ENCODE measurements at regions not wholly inside any gene's neighbourhood (a gene's known extent, or its start where the extent isn't known, plus 50 kb on each side); places are given as distances from the start of the nearest gene placed in this dataset.

- Histone ChIP-seq H3K9me2 (replicated peaks; ENCODE audit: low read length) (no peaks in the 10 kb centered on the region), H3F3A (ENCODE audit: low read length, unreplicated experiment) (no peaks in the 10 kb centered on the region), H3K4me2 (ENCODE audit: low read length) (no peak overlapping the region), H3K4me1 (ENCODE audit: insufficient read depth, low read length) (no peaks in the 10 kb centered on the region), H2AFZ (ENCODE audit: low read length) (no peak overlapping the region), H3K4me3 (ENCODE audit: low read length) (no peak overlapping the region), H3K27me3 (ENCODE audit: low read length) (peaks cover 4% of the 10 kb centered on the region; the same call in 1 of the 2 replicates), H3K9me3 (ENCODE audit: low read length) (no peaks in the 10 kb centered on the region), H3K27ac (ENCODE audit: low read length) (no peak overlapping the region), H3K36me3 (ENCODE audit: low read depth, low read length) (no peaks in the 10 kb centered on the region), H3K9ac (ENCODE audit: low read length) (no peak overlapping the region), H3K79me2 (ENCODE audit: low read length) (no peaks in the 10 kb centered on the region), H4K20me1 (ENCODE audit: low read length) (no peaks in the 10 kb centered on the region)
- ChIA-PET CTCF (no interaction called here), POLR2A (ENCODE audit: unreplicated experiment) (no interaction called here)
- TF ChIP-seq EZH2 (IDR thresholded peaks at IDR 0.05; ENCODE audit: low read length, unreplicated experiment) (no peak), CTCF (conservative IDR thresholded peaks at IDR 0.05; ENCODE audit: low read depth, low read length) (no peak), EZH2phosphoT487 (IDR thresholded peaks at IDR 0.05; ENCODE audit: borderline replicate concordance, low read length) (no peak)
- no TSS peak for BruUV-seq (replicated peaks)
- intact Hi-C loops (cut with micrococcal nuclease) = no loop called here
- DNase-seq = no peak
- no peak for ATAC-seq
Observed at GRCh38 chr9:134237630-134238265, 73.4 kb upstream of the RNU6ATAC start.

- Histone ChIP-seq H3K4me1 (ENCODE audit: insufficient read depth, low read length) (no peaks in the 10 kb centered on the region), H4K20me1 (ENCODE audit: low read length) (no peaks in the 10 kb centered on the region), H3K9me3 (ENCODE audit: low read length) (no peaks in the 10 kb centered on the region), H3K27ac (ENCODE audit: low read length) (no peak overlapping the region), H3K9ac (ENCODE audit: low read length) (no peak overlapping the region), H2AFZ (ENCODE audit: low read length) (no peak overlapping the region), H3K27me3 (ENCODE audit: low read length) (peaks cover 13% of the 10 kb centered on the region), H3K9me2 (replicated peaks; ENCODE audit: low read length) (no peaks in the 10 kb centered on the region), H3F3A (ENCODE audit: low read length, unreplicated experiment) (no peaks in the 10 kb centered on the region), H3K4me3 (ENCODE audit: low read length) (no peak overlapping the region), H3K79me2 (ENCODE audit: low read length) (no peaks in the 10 kb centered on the region), H3K36me3 (ENCODE audit: low read depth, low read length) (no peaks in the 10 kb centered on the region), H3K4me2 (ENCODE audit: low read length) (no peak overlapping the region)
- no TSS peak for BruUV-seq (replicated peaks)
- intact Hi-C loops (cut with micrococcal nuclease) = no loop called here
- ChIA-PET CTCF (no interaction called here), POLR2A (ENCODE audit: unreplicated experiment) (no interaction called here)
- TF ChIP-seq EZH2 (IDR thresholded peaks at IDR 0.05; ENCODE audit: low read length, unreplicated experiment) = no peak
- TF ChIP-seq EZH2phosphoT487 (IDR thresholded peaks at IDR 0.05; ENCODE audit: borderline replicate concordance, low read length) = no peak
- no peak for TF ChIP-seq CTCF (conservative IDR thresholded peaks at IDR 0.05; ENCODE audit: low read depth, low read length)
- no peak for DNase-seq
- ATAC-seq = no peak
Observed at GRCh38 chr9:134239130-134239903, 75.0 kb upstream of the RNU6ATAC start.

GRCh38 chr9:134239939-134240338 is 75.6 kb upstream of the RNU6ATAC start:
- Histone ChIP-seq H3K36me3 (ENCODE audit: low read depth, low read length) (no peaks in the 10 kb centered on the region), H3F3A (ENCODE audit: low read length, unreplicated experiment) (no peaks in the 10 kb centered on the region), H3K9me3 (ENCODE audit: low read length) (no peaks in the 10 kb centered on the region), H3K9ac (ENCODE audit: low read length) (no peak overlapping the region), H4K20me1 (ENCODE audit: low read length) (no peaks in the 10 kb centered on the region), H3K27me3 (ENCODE audit: low read length) (peaks cover 16% of the 10 kb centered on the region), H3K4me3 (ENCODE audit: low read length) (no peak overlapping the region), H3K9me2 (replicated peaks; ENCODE audit: low read length) (no peaks in the 10 kb centered on the region), H3K4me2 (ENCODE audit: low read length) (no peak overlapping the region), H2AFZ (ENCODE audit: low read length) (no peak overlapping the region), H3K4me1 (ENCODE audit: insufficient read depth, low read length) (no peaks in the 10 kb centered on the region), H3K79me2 (ENCODE audit: low read length) (no peaks in the 10 kb centered on the region), H3K27ac (ENCODE audit: low read length) (no peak overlapping the region)
- no TSS peak for BruUV-seq (replicated peaks)
- ChIA-PET CTCF (no interaction called here), POLR2A (ENCODE audit: unreplicated experiment) (no interaction called here)
- intact Hi-C loops (cut with micrococcal nuclease) = no loop called here
- ATAC-seq (no peak), DNase-seq (no peak)
- TF ChIP-seq CTCF (conservative IDR thresholded peaks at IDR 0.05; ENCODE audit: low read depth, low read length) = no peak
- no peak for TF ChIP-seq EZH2phosphoT487 (IDR thresholded peaks at IDR 0.05; ENCODE audit: borderline replicate concordance, low read length)
- no peak for TF ChIP-seq EZH2 (IDR thresholded peaks at IDR 0.05; ENCODE audit: low read length, unreplicated experiment)

All from PC-3 (cell line).